Astrocyte of the cerebellum (primary cell): ENCODE measurements at regions not wholly inside any gene's neighbourhood (a gene's known extent, or its start where the extent isn't known, plus 50 kb on each side); places are given as distances from the start of the nearest gene placed in this dataset.

ENCODE experiments used
- DNase-seq: peaks from one replicate; pipeline ENCODE4 v3.0.0-alpha.2; 2011; ENCODE audit warnings: low read depth
- H3K4me3 ChIP-seq: 2 replicates; pipeline ENCODE4 v1.5.1; 2011; ENCODE audit warnings: mild to moderate bottlenecking, low read depth, low read length, moderate library complexity
- in situ Hi-C: cut with HindIII; loops from 2 replicates; pipeline ENCODE4 v1.10.0; 2017; ENCODE audit warnings: low sequenced_read_pairs
- TF ChIP-seq, protein P1 (sequence below): IDR thresholded peaks from 2 replicates; pipeline ENCODE4 v1.5.1; 2012; ENCODE audit warnings: low read length, low read depth, moderate library complexity, mild to moderate bottlenecking; ENCODE audit errors: missing control alignments

GRCh38 chr2:65831509-65831908 is 399.1 kb upstream of the SPRED2 start:
- no peak overlapping the region for H3K4me3 ChIP-seq
- TF ChIP-seq, protein P1, sequence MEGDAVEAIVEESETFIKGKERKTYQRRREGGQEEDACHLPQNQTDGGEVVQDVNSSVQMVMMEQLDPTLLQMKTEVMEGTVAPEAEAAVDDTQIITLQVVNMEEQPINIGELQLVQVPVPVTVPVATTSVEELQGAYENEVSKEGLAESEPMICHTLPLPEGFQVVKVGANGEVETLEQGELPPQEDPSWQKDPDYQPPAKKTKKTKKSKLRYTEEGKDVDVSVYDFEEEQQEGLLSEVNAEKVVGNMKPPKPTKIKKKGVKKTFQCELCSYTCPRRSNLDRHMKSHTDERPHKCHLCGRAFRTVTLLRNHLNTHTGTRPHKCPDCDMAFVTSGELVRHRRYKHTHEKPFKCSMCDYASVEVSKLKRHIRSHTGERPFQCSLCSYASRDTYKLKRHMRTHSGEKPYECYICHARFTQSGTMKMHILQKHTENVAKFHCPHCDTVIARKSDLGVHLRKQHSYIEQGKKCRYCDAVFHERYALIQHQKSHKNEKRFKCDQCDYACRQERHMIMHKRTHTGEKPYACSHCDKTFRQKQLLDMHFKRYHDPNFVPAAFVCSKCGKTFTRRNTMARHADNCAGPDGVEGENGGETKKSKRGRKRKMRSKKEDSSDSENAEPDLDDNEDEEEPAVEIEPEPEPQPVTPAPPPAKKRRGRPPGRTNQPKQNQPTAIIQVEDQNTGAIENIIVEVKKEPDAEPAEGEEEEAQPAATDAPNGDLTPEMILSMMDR, result no peak
- in situ Hi-C loops, result no loop called here
- no peak for DNase-seq

DNA sequence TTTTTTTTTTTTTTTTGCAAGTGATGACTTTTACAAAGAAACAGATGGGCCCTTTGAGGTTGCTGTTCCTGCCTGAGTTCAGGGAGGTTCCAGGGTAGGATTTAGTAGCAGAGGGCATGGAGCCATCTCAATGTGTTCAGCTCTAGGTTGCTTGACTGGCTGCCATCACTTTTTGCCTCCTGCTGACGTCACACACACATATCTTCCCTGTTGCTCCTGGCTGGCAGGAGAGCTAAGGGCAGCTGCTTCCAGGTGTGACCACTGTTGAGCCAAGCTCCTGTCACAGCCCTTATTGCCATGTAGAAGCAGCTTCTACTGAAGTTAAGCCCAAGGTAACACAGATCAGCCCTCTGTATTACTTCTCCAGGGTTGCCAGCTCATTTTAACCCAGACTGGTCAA is 394.2 kb upstream of the SPRED2 start:
- H3K4me3 ChIP-seq, result no peak overlapping the region
- in situ Hi-C loops, result no loop called here
- DNase-seq, result no peak
- TF ChIP-seq, protein P1, result no peak

GRCh38 chr2:65823511-65823910 is 391.1 kb upstream of the SPRED2 start:
- no peak overlapping the region for H3K4me3 ChIP-seq
- DNase-seq, result no peak
- TF ChIP-seq, protein P1, result no peak
- in situ Hi-C loops, result no loop called here

DNA sequence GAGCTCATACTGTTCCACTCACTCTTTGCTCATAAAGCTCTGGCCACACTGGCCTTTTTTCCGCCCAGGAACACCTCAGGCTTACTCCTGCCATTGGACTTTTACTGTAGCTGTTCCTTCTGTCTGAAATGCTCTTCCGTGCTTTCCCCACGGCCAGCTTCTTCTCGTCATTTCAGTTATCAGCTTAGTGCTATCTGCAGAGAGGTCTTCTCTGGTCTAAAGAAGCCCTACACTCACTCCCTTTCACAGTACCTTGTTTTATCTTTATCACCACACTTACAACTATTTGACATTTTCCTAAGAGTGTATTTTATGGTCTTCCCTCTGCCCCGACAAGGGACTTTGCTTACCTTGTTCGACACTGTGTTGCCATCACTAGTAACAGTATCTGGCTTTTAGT is 388.1 kb upstream of the SPRED2 start:
- DNase-seq, result no peak
- H3K4me3 ChIP-seq, result no peak overlapping the region
- TF ChIP-seq, protein P1, result no peak
- in situ Hi-C loops, result no loop called here

- TF ChIP-seq, protein P1, result no peak
- DNase-seq, result no peak
- no peak overlapping the region for H3K4me3 ChIP-seq
- in situ Hi-C loops, result no loop called here
These were observed 387.6 kb upstream of the SPRED2 start for GRCh38 chr2:65819963-65820362.

GRCh38 chr2:65818873-65819451 is 386.6 kb upstream of the SPRED2 start:
- no peak overlapping the region for H3K4me3 ChIP-seq
- TF ChIP-seq, protein P1, result no peak
- no peak for DNase-seq
- in situ Hi-C loops, result no loop called here
